SKM-1 (cell line): ENCODE measurements at regions not wholly inside any gene's neighbourhood (a gene's known extent, or its start where the extent isn't known, plus 50 kb on each side); places are given as distances from the start of the nearest gene placed in this dataset.

Source experiments
- DNase-seq: peaks from one replicate; lab custom pipeline; 2025; ENCODE audit not compliant: unreplicated experiment; lab: John Stamatoyannopoulos, UW

- no peak for DNase-seq
Observed at GRCh38 chr7:21028186-21028585, 241.5 kb upstream of the SP8 start.

DNA sequence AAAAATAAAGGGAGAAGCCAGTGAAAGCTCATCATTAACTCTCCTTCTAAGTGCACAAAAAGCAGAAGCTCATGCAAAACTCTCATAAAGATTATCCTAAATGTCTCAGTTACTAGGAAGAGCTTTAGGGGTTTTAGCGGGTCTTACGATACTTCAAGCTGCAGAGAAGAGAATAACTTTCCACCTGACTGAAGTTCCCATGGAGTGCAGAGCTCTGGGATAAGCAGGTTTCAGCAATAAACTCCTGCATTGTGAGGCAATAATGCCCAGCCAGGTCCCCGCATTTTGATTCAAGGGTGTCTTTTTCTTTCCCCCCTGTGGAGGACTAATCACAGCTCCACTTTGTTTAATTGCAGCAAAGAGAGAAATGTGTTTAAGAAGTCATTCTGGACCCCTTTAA, 241.9 kb upstream of the SP8 start:
- no peak for DNase-seq

DNA sequence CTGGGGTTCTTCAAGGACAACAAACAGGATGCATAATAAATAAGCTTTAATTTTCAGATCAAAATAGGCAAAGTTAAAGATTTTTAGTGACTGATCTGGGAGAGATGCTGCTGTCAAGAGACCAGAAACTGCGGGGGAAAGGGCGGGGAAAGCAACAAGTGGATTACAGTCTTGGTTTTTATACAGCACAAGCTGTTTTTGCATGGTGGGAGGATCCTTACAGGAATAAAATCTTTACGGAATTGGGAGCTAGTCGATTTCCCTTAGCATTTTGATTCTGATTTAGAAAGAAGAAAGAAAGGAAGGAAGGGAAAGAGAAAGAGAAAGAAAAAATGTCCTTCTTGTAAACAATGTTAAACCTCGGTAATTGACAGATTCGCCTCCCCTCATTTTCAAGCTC, 242.3 kb upstream of the SP8 start:
- no peak for DNase-seq

DNA sequence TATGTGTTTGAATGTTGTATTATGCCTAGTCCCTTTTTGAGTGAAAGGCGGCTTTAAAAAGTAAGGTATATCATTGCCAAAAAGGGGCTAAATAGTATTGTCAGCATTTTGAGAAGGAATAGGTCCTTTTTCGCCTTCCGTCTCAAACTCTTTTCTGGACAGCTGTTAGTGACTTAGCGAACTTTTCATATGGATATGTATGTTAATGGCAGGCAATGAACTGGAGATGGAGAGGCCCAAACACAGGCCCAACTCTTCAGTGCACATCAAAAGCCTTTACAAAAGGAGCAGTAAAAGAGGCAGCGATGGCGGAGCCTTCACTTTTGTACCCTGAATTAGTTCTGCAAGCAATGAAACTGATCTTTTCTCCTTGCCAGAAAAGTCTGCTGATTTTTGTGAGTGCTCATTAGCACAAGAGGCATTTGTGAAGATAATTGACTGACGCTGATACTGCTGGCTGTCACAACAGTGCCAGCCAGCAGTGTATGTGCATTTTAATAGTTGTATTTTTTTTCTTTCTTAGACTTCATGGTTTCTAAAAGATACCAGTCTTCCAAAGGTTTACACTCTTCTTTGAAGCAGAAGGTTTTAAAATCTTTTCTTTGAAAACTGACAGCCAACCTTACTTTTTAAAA, 243.7 kb upstream of the SP8 start:
- no peak for DNase-seq

GRCh38 chr7:21041252-21041651, 254.6 kb upstream of the SP8 start:
- no peak for DNase-seq

DNA sequence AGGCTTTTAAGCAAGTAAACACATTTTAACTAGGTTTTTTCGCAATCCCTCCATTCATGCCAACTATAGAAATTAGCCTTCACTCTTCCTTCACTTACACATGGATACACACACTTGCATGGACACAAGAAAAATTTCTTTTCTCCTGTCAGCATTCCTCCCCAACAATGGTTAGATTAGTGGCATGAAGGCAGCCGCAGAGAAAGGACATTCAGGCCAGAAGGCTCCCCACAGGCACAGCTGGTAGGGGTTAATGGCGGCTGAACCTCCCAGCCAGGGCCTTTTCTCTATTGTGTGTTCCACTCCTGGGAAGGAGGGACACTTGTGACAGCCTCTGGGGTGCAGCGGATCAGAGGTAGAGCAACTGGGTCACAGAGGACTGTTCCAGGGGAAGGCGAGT, 255.0 kb upstream of the SP8 start:
- no peak for DNase-seq

- DNase-seq = no peak
Observed at GRCh38 chr7:21044384-21044783, 257.7 kb upstream of the SP8 start.

DNA sequence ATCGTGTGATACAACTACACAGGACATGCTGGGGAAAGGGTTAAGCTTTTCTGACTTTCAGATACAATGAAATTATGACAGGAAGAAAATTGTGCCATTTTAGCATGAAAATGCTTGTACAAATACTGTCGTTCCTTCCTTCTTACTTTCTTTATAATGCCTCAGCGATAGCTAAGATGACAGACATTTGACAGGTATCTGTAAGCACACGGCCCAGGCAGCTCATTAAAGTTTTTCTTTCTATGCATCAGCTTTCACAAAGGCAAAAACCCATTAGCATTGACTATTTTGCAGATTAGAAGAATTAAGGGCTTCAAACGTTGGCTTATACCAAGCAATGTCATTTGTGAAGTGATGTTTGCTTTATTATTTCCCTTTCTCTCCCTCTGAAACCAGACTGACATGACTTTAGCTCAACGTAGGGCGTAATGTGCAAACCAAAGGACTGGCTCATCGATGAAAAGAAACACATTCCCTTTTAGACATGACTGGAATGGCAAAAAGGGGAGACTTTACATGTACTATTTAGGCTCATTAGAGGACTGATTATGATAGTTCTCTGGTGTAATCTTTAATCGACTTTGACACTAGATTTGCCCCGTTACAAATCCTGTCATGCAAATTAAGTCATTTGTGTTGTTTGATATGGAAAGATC, 258.4 kb upstream of the SP8 start:
- DNase-seq = no peak

DNA sequence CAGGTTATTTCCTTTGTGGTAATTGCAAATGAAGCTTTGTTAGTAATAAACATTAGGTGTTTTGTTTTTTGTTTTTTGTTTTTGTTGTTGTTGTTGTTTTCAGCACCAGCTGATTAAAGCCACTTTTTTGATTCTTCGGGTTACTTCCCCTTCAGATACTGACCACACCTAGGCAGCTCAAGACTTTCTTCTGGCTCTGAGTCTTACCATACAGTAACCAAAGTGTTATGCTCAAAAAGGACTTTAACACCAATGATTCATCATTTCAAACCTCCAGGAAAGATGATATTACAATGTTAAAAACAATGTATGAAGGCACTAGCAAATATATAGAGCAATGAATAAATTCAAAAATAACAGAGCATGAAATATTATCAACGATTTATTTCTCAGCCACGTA, 265.2 kb upstream of the SP8 start:
- no peak for DNase-seq

- DNase-seq = no peak
Observed at GRCh38 chr7:21054427-21055112, 267.9 kb upstream of the SP8 start.

GRCh38 chr7:21059069-21059468, 272.4 kb upstream of the SP8 start:
- DNase-seq = no peak

DNA sequence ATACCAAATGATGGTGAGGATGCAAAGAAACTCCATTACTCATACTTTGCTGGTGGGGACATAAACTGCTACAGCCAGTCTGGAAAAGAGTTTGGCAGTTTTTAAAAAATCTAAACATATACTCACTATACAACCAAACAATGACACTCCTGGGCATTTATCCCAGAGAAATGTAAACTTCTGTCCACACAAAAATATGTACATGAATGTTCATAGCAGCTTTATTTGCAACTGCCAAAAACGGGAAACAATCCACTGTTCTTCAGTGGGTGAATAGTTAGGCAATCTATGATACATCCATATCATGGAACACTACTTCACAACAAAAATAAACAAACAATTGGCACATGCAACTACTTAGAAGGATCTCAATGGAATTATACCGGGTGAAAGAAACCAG, 276.4 kb upstream of the SP8 start:
- no peak for DNase-seq

GRCh38 chr7:21064698-21065648, 278.3 kb upstream of the SP8 start:
- no peak for DNase-seq

GRCh38 chr7:21066221-21066620, 279.5 kb upstream of the SP8 start:
- DNase-seq = no peak

DNA sequence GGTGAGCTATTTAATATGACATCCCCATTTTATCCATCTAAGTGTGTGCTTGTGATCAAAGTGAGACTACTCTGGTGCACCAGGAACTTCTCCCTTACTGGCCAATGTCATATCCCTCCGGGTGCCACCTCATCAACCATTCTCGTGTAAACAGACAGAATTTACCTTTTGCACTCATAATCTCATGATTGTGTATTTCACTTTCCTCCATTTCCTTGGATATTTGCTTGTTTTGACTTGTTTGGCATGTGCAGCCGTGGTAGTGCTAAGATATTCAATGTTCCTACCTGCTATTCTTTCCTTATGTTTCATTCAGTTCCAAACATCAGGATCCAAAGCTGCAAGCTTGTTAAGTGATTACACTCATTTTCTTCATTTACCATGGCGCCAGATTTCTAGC, 280.5 kb upstream of the SP8 start:
- DNase-seq = no peak

- DNase-seq = no peak
Observed at GRCh38 chr7:21070571-21071090, 283.9 kb upstream of the SP8 start.

DNA sequence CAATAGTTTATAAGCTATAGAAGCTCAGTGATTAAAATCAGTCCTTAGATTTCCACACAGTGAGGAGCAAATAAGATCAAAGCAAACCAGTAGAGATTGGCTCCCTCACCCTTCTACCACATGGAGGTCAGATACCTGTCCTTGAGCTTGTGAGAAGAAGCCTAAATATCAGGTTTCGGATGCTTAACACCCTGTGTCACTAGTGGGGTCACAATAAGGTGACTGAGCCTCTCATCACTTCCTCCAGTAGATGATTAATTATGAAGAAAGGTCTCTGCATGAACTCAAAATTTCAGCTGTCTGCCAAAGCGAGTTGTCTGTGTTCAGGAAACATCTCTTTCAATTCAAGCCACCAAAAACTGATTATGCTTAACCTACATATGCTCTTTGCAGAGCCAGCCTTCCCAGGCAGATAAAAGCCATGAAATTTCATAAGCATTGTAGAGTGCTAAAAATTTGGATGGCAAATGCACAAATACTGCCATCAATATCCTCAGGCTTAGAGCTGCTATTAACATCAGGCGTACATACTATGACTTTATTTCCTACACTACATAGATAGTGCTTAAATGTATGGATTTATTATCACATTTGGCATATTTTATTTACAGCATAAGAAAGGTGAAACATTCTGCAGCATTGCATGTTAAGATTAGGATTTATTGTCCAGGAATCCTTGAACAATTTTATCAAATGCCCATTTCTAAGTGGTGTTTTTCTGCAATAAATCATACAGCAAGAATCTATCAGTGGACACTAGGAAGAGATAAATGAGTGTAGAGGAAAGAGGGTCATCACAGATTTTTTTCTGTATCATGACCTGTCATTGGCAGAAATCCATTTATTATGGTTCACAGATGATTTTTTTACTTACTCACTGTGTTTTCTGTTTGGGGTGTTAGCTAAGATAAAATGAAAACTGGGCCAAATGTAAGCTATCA, 285.1 kb upstream of the SP8 start:
- DNase-seq = no peak

GRCh38 chr7:21076054-21076453, 289.4 kb upstream of the SP8 start:
- no peak for DNase-seq

DNA sequence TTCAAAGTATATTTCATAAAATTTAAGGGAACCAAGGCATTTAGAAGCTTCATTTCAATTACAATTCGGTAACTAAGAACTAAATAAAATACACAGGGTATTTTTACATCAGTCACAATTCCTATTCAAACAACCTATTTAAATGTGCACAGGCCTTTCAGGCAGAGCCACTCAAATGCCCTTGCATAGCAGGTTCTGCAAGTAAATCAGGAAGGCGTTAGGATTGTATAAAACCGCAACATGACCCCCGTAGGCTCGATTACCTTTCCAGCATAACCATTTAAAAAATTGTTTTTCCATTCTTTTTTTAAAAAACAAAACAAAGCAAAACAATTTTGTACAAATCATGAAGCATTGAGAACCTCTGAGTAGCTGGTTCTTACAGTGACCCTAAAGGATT, 289.9 kb upstream of the SP8 start:
- no peak for DNase-seq

GRCh38 chr7:21077602-21078001, 290.9 kb upstream of the SP8 start:
- DNase-seq = no peak
